Mucosa of rectum (tissue), 2 donors: ENCODE measurements at regions not wholly inside any gene's neighbourhood (a gene's known extent, or its start where the extent isn't known, plus 50 kb on each side); places are given as distances from the start of the nearest gene placed in this dataset.

Experiments
- H3K27ac ChIP-seq, 2 donors: one replicate each; pipeline ENCODE4 v1.7.0; 2013; ENCODE audit warnings: inconsistent platforms in 2 of 2, low read depth in 2 of 2, low read length in 2 of 2
- H3K27me3 ChIP-seq, 2 donors: one replicate each; pipeline ENCODE4 v1.7.0; 2013; ENCODE audit warnings: low read length in 2 of 2; ENCODE audit not compliant: control insufficient read depth in 2 of 2, insufficient read depth in 2 of 2
- H3K36me3 ChIP-seq, 2 donors: one replicate each; pipeline ENCODE4 v1.7.0; 2013; ENCODE audit warnings: low read length in 2 of 2; ENCODE audit not compliant: control insufficient read depth in 2 of 2, insufficient read depth in 2 of 2
- H3K4me1 ChIP-seq, 2 donors: one replicate each; pipeline ENCODE4 v1.7.0; 2013; ENCODE audit warnings: low read length in 2 of 2, mild to moderate bottlenecking in 1 of 2; ENCODE audit not compliant: control insufficient read depth in 2 of 2, insufficient read depth in 2 of 2
- H3K4me3 ChIP-seq, 2 donors: one replicate each; pipeline ENCODE4 v1.7.0; 2013; ENCODE audit warnings: low read length in 2 of 2
- H3K9ac ChIP-seq, 2 donors: one replicate each; pipeline ENCODE4 v1.7.0; 2013; ENCODE audit warnings: low read length in 2 of 2, low read depth in 1 of 2, mild to moderate bottlenecking in 1 of 2
- H3K9me3 ChIP-seq, 2 donors: one replicate each; pipeline ENCODE4 v1.7.0; 2013; ENCODE audit warnings: low read length in 2 of 2; ENCODE audit not compliant: control insufficient read depth in 2 of 2
- donor health status: healthy.
- donor health status: Normal muscosa, but diverticular disease.

DNA sequence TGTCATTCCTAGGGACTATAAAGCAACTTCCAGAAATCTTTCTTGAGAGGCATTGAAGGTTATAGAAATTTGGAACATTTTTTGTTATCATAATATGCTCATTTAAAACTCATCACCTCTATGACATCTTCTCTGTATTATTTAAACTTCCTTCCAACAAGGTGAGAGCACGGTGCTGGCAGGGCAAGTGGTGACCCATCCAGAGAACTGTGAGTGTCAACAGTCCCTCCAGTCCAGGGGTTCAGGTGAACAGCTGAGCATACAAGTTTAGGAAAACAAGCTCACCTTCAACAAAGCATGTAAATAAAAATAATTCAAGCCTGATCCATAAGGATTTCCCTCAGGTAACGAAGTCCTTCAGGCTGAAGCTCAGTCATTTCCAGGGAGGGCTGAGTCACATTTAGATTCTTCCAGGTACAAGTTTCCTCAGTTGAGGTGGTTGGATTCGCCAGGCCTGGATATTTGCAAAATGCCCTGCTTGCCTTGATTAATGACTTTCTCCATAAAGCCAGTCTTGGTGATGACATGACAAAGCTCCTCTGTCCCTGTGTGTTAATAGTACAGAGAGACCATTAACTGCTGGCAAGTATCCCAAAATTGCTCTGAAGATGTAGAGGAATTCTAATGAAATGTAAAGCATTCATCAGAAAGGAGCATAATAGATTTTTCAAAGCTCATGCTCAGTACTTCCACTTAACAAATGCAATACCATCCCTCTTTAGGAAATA, 263.6 kb upstream of the GADL1 start:
- Histone ChIP-seq H3K36me3 (no peaks in the 10 kb centered on the region), H3K27ac (no peak overlapping the region), H3K27me3 (no peaks in the 10 kb centered on the region), H3K9ac (no peak overlapping the region), H3K4me1 (no peaks in the 10 kb centered on the region), H3K4me3 (no peak overlapping the region), H3K9me3 (no peaks in the 10 kb centered on the region)

DNA sequence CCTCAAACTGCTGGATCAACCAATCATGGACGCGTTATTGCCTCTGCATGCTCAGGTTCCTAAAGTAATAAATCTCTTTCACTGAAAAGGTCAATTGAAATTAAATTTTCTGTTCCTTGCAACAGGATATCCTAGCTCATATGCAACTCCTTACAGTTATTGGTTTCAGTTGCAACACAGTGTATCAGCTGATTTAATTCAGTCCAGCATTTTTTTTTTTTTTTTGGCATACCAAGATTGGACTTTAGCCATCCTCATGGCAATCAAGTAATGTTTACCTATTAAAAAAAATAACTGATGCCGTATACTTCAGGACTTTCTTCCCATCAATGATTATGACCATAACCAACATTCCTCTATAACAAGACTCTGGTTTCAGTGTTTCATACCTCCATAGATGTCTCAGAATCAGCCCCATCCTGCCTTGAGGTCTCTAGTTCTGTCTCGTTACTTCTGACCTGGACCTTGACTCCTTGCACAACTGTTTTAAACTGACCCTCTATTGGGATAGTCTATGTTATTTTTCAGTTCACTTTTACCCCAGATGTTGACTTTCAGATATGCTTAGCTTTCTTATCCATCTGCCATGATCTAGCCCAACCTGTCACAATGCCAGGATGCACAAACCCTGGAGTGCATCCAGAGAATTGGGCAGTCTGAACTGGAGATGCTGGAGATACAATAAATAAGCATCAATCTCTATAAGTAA, 265.0 kb upstream of the GADL1 start:
- Histone ChIP-seq H3K4me3 (no peak overlapping the region), H3K27me3 (no peaks in the 10 kb centered on the region), H3K27ac (no peak overlapping the region), H3K9me3 (no peaks in the 10 kb centered on the region), H3K4me1 (no peaks in the 10 kb centered on the region), H3K9ac (no peak overlapping the region), H3K36me3 (no peaks in the 10 kb centered on the region)

DNA sequence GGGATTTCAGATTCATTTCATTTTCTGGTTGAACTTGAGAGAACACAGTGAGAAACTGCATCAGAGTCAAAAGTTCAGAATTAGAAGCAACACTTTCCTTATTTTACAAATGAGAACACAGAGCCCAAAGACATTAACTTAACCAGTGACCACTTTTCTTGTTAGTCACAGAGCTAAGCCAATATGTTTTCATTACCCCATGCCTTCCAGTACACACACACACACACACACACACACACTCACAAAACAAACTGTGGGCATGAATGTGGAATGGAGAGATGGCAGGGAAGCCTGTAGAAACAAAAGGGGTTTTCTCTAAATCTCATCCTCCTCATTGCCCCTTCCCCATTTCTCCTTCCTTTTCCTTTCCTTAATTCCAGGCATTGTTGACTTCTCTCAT, 267.4 kb upstream of the GADL1 start:
- no peaks in the 10 kb centered on the region for H3K27me3 ChIP-seq
- H3K36me3 ChIP-seq, result no peaks in the 10 kb centered on the region
- peaks cover 0 to 5% of the 10 kb centered on the region in 2 donors for H3K4me1 ChIP-seq
- H3K27ac ChIP-seq, result no peak overlapping the region
- no peak overlapping the region for H3K9ac ChIP-seq
- H3K4me3 ChIP-seq, result no peak overlapping the region
- H3K9me3 ChIP-seq, result no peaks in the 10 kb centered on the region

DNA sequence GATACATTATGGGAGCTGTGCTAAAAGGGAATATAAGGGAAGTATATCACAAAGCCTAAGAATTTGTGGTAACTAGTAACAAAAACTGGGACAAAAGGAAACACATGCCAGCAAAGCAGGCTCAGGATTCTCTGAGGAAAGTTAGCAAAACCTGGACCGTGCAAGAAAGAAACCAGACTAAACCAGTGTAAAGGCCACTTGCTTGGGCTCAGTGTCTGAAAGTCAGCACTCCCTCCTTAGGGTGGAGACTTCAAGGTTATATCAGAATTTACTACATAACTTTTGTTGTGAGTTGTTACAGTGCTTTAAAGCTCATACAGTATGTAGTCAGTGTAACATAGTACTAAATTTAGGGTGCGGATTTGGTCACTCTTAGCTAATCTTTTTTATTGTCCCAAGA, 269.9 kb upstream of the GADL1 start:
- H3K27ac ChIP-seq, result no peak overlapping the region

DNA sequence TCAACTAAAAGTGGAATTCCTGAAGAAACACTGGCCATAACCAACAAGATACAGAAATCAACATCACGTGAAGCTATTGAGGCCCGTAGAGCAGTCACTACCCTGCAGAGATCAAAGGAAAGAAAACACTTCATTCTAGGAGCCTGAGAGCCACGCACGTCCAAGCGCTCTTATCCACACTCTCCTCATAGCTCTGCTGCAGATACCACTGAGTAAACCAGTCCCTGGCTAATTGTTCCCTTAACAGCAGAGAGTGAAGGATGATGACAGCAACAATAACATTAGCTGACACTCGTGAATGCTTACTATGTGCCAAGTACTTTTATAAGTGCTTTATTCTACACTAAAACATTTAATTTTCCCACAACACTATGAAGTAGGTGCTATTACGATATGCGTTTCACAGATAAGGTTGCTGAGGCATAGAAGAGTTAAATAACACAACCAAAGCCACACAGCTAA, 271.0 kb upstream of the GADL1 start:
- Histone ChIP-seq H3K9ac (no peak overlapping the region), H3K27ac (no peak overlapping the region), H3K4me3 (no peak overlapping the region)

More for the DNA sequence above, 269.9 kb upstream of the GADL1 start:
- no peaks in the 10 kb centered on the region for H3K36me3 ChIP-seq
- peaks cover 0 to 5% of the 10 kb centered on the region in 2 donors for H3K4me1 ChIP-seq
- H3K9me3 ChIP-seq, result no peaks in the 10 kb centered on the region
- H3K9ac ChIP-seq, result no peak overlapping the region
- H3K4me3 ChIP-seq, result no peak overlapping the region
- no peaks in the 10 kb centered on the region for H3K27me3 ChIP-seq

DNA sequence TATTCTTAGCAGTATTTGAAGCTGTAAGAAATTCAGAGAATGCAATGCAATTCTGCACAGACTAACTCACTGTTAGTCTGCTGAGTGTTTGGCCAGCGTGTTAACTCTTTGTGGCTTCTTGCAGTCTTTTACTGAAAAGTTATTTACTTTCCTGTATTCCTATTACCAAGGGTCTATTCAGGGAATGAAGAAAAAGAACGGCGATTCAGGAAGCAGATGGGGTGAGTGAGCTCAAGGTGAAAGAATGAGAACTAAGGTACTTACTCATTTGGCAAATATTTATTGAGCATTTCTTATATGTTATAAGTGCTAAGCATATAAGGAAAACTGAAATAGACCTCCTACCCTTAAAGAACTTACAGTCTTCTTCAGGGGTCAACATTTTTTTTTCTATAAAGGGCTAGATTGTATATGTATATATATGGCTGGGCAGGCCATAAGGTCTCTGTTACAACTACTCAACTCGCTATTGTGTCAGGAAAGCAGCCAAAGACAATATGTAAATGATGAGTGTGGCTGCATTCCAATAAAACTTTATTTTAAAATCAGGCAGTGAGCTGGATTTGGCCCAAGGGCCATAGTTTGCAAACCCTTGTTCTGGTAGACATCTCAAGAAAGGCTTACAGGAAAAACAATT, 271.9 kb upstream of the GADL1 start:
- no peak overlapping the region for H3K27ac ChIP-seq
- peaks cover 0 to 5% of the 10 kb centered on the region in 2 donors for H3K4me1 ChIP-seq

More for the DNA sequence above, 271.0 kb upstream of the GADL1 start:
- H3K36me3 ChIP-seq, result no peaks in the 10 kb centered on the region
- peaks cover 0 to 5% of the 10 kb centered on the region in 2 donors for H3K4me1 ChIP-seq
- H3K9me3 ChIP-seq, result no peaks in the 10 kb centered on the region
- H3K27me3 ChIP-seq, result no peaks in the 10 kb centered on the region

DNA sequence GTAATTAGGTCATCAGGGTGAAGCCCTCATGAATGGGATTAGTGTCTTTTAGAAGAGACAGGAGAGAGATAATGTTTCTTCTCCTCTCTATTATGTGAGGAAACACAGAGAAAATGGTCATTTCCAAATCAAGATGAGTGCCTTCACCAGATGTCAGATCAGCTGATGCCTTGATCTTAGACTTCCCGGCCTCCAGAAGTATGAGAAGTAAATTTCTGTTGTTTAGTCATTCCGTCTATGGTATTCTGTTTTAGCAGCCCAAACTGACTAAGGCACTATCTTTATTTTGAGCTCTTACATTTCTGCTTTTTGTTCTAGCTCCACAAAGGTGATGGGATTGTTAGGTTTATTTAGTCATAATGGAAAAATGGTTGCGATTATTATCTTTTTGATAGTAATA, 273.2 kb upstream of the GADL1 start:
- no peaks in the 10 kb centered on the region for H3K36me3 ChIP-seq
- H3K9ac ChIP-seq, result no peak overlapping the region
- peaks cover 0 to 5% of the 10 kb centered on the region in 2 donors for H3K4me1 ChIP-seq
- H3K27me3 ChIP-seq, result no peaks in the 10 kb centered on the region
- H3K4me3 ChIP-seq, result no peak overlapping the region
- no peaks in the 10 kb centered on the region for H3K9me3 ChIP-seq
- no peak overlapping the region for H3K27ac ChIP-seq

More for the DNA sequence above, 271.9 kb upstream of the GADL1 start:
- Histone ChIP-seq H3K9me3 (no peaks in the 10 kb centered on the region), H3K9ac (no peak overlapping the region), H3K27me3 (no peaks in the 10 kb centered on the region), H3K36me3 (no peaks in the 10 kb centered on the region), H3K4me3 (no peak overlapping the region)

DNA sequence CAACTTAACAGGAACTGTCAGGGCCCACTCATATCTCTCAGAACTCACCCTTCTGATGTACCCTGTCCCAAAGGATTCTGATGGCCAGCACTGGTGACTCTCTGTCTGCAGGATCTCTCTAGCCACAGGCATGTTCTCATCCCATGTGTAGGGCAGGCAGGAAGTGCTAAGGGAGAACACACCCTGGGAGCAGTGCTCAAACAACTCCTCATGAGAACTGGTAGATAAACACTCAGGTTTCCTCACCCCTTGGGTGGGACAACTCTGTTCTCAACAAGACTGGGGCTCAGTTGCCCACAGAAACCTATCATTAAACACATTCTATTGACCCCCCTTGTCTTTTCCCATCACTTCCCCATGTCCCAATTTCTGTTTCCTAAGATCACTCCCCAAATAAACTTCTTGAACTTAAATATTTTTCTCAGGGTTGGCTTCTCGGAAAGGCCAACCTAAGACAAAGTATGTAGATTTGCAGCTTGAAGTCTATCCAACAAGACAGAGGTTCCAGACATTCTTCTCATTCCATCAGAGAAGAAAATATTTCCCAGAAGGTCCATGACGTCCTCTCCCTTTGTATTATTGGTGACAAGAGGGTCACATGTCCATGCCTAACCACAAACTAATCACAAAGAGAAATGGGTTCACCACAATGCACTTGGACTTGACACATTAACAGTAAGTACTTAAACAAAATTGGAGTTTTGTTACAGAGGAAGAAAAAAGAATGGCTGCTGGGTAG, 276.6 kb upstream of the GADL1 start:
- H3K9ac ChIP-seq, result no peak overlapping the region
- no peaks in the 10 kb centered on the region for H3K36me3 ChIP-seq
- H3K9me3 ChIP-seq, result no peaks in the 10 kb centered on the region
- no peaks in the 10 kb centered on the region for H3K27me3 ChIP-seq
- H3K27ac ChIP-seq, result no peak overlapping the region
- H3K4me3 ChIP-seq, result no peak overlapping the region
- H3K4me1 ChIP-seq, result no peaks in the 10 kb centered on the region

DNA sequence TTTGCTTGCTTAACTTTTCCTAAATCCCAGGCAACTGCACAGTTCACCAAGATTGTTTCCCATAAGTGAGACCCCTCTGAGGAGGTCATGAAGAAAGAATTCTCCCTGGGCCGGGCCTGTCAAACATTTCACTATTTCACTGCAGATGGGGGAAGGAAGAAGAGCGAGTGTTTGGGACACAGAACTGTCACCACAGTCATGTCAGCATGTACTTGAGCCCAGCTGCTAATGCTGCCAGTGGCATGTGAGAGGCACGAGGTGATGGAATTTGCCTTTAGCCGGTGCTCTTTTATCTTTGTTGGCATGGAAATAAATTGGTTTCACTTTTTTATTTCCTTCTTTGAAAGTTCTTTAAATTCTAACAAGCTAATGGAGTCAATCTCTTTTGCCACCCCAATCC, 277.9 kb upstream of the GADL1 start:
- no peaks in the 10 kb centered on the region for H3K27me3 ChIP-seq
- no peak overlapping the region for H3K9ac ChIP-seq
- H3K9me3 ChIP-seq, result no peaks in the 10 kb centered on the region
- H3K27ac ChIP-seq, result no peak overlapping the region
- no peak overlapping the region for H3K4me3 ChIP-seq
- H3K36me3 ChIP-seq, result no peaks in the 10 kb centered on the region
- no peaks in the 10 kb centered on the region for H3K4me1 ChIP-seq
